ENCODE measurements at regions not wholly inside any gene's neighbourhood (a gene's known extent, or its start where the extent isn't known, plus 50 kb on each side); places are given as distances from the start of the nearest gene placed in this dataset.

- Histone ChIP-seq H3K4me1 (peaks cover 0 to 27% (median 0%) of the 10 kb centered on the region in 4 donors), H3K36me3 (no peaks in the 10 kb centered on the region), H3K9me3 (no peaks in the 10 kb centered on the region), H3K27ac (no peak overlapping the region), H3K4me3 (no peak overlapping the region), H3K27me3 (no peaks in the 10 kb centered on the region)
- TF ChIP-seq, protein P1, sequence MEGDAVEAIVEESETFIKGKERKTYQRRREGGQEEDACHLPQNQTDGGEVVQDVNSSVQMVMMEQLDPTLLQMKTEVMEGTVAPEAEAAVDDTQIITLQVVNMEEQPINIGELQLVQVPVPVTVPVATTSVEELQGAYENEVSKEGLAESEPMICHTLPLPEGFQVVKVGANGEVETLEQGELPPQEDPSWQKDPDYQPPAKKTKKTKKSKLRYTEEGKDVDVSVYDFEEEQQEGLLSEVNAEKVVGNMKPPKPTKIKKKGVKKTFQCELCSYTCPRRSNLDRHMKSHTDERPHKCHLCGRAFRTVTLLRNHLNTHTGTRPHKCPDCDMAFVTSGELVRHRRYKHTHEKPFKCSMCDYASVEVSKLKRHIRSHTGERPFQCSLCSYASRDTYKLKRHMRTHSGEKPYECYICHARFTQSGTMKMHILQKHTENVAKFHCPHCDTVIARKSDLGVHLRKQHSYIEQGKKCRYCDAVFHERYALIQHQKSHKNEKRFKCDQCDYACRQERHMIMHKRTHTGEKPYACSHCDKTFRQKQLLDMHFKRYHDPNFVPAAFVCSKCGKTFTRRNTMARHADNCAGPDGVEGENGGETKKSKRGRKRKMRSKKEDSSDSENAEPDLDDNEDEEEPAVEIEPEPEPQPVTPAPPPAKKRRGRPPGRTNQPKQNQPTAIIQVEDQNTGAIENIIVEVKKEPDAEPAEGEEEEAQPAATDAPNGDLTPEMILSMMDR (IDR thresholded peaks at IDR 0.05): no peak
- no peak for TF ChIP-seq POLR2A (IDR thresholded peaks at IDR 0.05)
- DNase-seq: peak in 1 of 3 donors; percentile 6
Observed at GRCh38 chr11:69371731-69372588, 78.0 kb downstream of the MYEOV start.

- TF ChIP-seq POLR2A (IDR thresholded peaks at IDR 0.05): no peak
- TF ChIP-seq, protein P1 (IDR thresholded peaks at IDR 0.05): no peak
- Histone ChIP-seq H3K27ac (no peak overlapping the region), H3K9me3 (no peaks in the 10 kb centered on the region), H3K27me3 (no peaks in the 10 kb centered on the region), H3K4me1 (peaks cover 0 to 27% (median 0%) of the 10 kb centered on the region in 4 donors), H3K4me3 (no peak overlapping the region), H3K36me3 (no peaks in the 10 kb centered on the region)
- peak in 2 of 3 donors; percentile 4 to 25 for DNase-seq
Observed at GRCh38 chr11:69372589-69373250, 78.8 kb downstream of the MYEOV start.

DNA sequence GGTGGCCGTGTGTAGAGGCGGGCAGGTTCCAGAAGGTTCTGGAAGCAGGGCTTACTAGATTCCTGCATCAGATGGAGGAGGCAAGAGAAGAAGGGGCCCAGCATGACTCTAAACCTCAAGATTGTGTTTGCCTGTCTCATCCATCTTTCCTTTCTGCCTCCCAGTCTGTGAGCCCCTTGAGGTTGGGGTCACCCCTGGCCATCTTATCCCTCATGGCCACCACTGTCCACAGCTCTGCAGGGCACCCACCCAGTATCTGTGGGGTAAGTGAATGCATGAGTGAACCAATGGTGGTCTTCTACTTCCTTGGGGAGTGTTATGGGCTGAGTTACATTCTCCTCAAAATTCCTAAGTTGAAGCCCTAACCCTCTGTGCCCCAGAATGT, 79.3 kb downstream of the MYEOV start:
- peak in 1 of 3 donors; percentile 3 for DNase-seq
- Histone ChIP-seq H3K4me3 (no peak overlapping the region), H3K27me3 (no peaks in the 10 kb centered on the region), H3K4me1 (peaks cover 0 to 27% (median 0%) of the 10 kb centered on the region in 4 donors), H3K27ac (no peak overlapping the region), H3K36me3 (no peaks in the 10 kb centered on the region), H3K9me3 (no peaks in the 10 kb centered on the region)
- TF ChIP-seq POLR2A (IDR thresholded peaks at IDR 0.05): no peak
- TF ChIP-seq, protein P1 (IDR thresholded peaks at IDR 0.05): no peak

- H3K4me1 ChIP-seq: peaks cover 0 to 27% (median 0%) of the 10 kb centered on the region in 4 donors
- H3K4me3 ChIP-seq: no peak overlapping the region
- no peaks in the 10 kb centered on the region for H3K36me3 ChIP-seq
- H3K9me3 ChIP-seq: no peaks in the 10 kb centered on the region
- H3K27me3 ChIP-seq: no peaks in the 10 kb centered on the region
- H3K27ac ChIP-seq: peak overlapping the region in 1 of 4 donors; percentile 30
- DNase-seq: peak; percentile 8 to 84 (median 76)
- no peak for TF ChIP-seq POLR2A (IDR thresholded peaks at IDR 0.05)
- TF ChIP-seq, protein P1 (IDR thresholded peaks at IDR 0.05): peak in 3 of 6 experiments; percentile 15 to 29 (median 16)
Observed at GRCh38 chr11:69374110-69374945, 80.4 kb downstream of the MYEOV start.

DNA sequence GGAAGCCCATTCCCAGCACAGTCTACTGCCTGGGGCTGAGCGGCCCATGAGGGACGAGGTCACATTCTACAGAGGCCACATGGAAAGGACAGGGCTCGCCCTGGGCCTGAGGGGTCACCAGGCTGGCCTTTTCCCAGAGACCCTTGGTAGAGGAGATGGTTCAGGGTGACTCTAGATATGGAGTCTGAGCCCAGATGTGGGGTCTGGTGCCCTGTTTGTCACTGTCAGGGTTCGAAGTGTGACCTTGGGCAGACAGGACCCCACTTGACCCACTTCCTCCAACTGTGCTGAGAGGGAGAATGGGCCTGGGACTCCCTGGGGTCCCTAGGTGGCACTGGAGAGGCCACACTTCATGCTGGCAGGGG, 81.0 kb downstream of the MYEOV start:
- TF ChIP-seq, protein P1 (IDR thresholded peaks at IDR 0.05): no peak
- TF ChIP-seq POLR2A (IDR thresholded peaks at IDR 0.05): no peak
- H3K4me1 ChIP-seq: peaks cover 0 to 27% (median 0%) of the 10 kb centered on the region in 4 donors
- no peaks in the 10 kb centered on the region for H3K9me3 ChIP-seq
- H3K4me3 ChIP-seq: no peak overlapping the region
- no peaks in the 10 kb centered on the region for H3K27me3 ChIP-seq
- H3K36me3 ChIP-seq: no peaks in the 10 kb centered on the region
- DNase-seq: peak in 1 of 3 donors; percentile 29
- H3K27ac ChIP-seq: no peak overlapping the region

All from Peyer's patch (tissue), 4 donors.